Liver (tissue), 8 donors: ENCODE measurements at regions not wholly inside any gene's neighbourhood (a gene's known extent, or its start where the extent isn't known, plus 50 kb on each side); places are given as distances from the start of the nearest gene placed in this dataset.
"Not testable (repeated sequence)": the region's sequence is repeated elsewhere in the genome, so short reads cannot be mapped to it uniquely, and the experiment has no call there.

Source experiments
- DNase-seq: peaks from one replicate; pipeline ENCODE4 v3.0.0-alpha.2; 2017; ENCODE audit warnings: low spot score
- H3K27ac ChIP-seq, 2 donors: one replicate each; pipeline ENCODE4 v1.7.0; 2013; ENCODE audit warnings: inconsistent platforms in 2 of 2, low read length in 2 of 2, control low read depth in 1 of 2, low read depth in 1 of 2, mild to moderate bottlenecking in 1 of 2
- H3K27me3 ChIP-seq, 4 donors: one replicate each; pipeline versions ENCODE4 v1.6.1 to v1.7.0; 2013; ENCODE audit warnings: low read length in 3 of 4, inconsistent platforms in 1 of 4, mild to moderate bottlenecking in 1 of 4, moderate library complexity in 1 of 4; ENCODE audit not compliant: control insufficient read depth in 4 of 4, insufficient read depth in 4 of 4
- H3K36me3 ChIP-seq, 4 donors: one replicate each; pipeline versions ENCODE4 v1.6.1 to v1.7.0; 2013; ENCODE audit warnings: low read length in 3 of 4, mild to moderate bottlenecking in 3 of 4, low read depth in 1 of 4, moderate library complexity in 1 of 4; ENCODE audit not compliant: control insufficient read depth in 4 of 4, insufficient read depth in 3 of 4
- H3K4me1 ChIP-seq, 4 donors: one replicate each; pipeline versions ENCODE4 v1.6.1 to v1.7.0; 2013; ENCODE audit warnings: low read length in 3 of 4, mild to moderate bottlenecking in 3 of 4, moderate library complexity in 1 of 4; ENCODE audit not compliant: control insufficient read depth in 4 of 4, insufficient read depth in 4 of 4
- H3K4me3 ChIP-seq, 3 donors: one replicate each; pipeline versions ENCODE4 v1.6.1 to v1.7.0; 2013; ENCODE audit warnings: low read length in 3 of 3, control low read depth in 1 of 3, low read depth in 1 of 3, mild to moderate bottlenecking in 1 of 3
- H3K9ac ChIP-seq, 2 donors: one replicate each; pipeline ENCODE4 v1.7.0; 2013; ENCODE audit warnings: low read length in 2 of 2, mild to moderate bottlenecking in 2 of 2, moderate library complexity in 2 of 2, control low read depth in 1 of 2, low read depth in 1 of 2
- H3K9me3 ChIP-seq, 4 donors: one replicate each; pipeline versions ENCODE4 v1.6.1 to v1.7.0; 2013; ENCODE audit warnings: low read length in 3 of 4; ENCODE audit not compliant: control insufficient read depth in 4 of 4
- ATF3 ChIP-seq: IDR thresholded peaks from 2 replicates; pipeline ENCODE4 v1.6.1; 2016; ENCODE audit warnings: antibody characterized with exemption
- EGR1 ChIP-seq, 2 donors: IDR thresholded peaks; 2 replicates each; pipeline ENCODE4 v1.6.1; 2016 to 2018; ENCODE audit warnings: antibody characterized with exemption in 2 of 2, low read depth in 2 of 2
- FOXA1 ChIP-seq: IDR thresholded peaks from 2 replicates; pipeline ENCODE4 v1.6.1; 2016; ENCODE audit warnings: antibody characterized with exemption
- GABPA ChIP-seq, 2 donors: IDR thresholded peaks in 1 of 2; conservative IDR thresholded peaks in 1 of 2; 2 replicates each; pipeline ENCODE4 v1.6.1; 2016; ENCODE audit warnings: antibody characterized with exemption in 2 of 2, mild to moderate bottlenecking in 1 of 2, moderate library complexity in 1 of 2
- HNF4A ChIP-seq, 2 donors: conservative IDR thresholded peaks; 2 replicates each; pipeline ENCODE4 v1.6.1; 2016; ENCODE audit warnings: antibody characterized with exemption in 2 of 2, mild to moderate bottlenecking in 2 of 2
- HNF4G ChIP-seq: IDR thresholded peaks from 2 replicates; pipeline ENCODE4 v1.6.1; 2016; ENCODE audit warnings: antibody characterized with exemption
- JUND ChIP-seq, 2 donors: IDR thresholded peaks; 2 replicates each; pipeline ENCODE4 v1.6.1; 2016; ENCODE audit warnings: antibody characterized with exemption in 2 of 2
- NR2F2 ChIP-seq: IDR thresholded peaks from 2 replicates; pipeline ENCODE4 v1.6.1; 2016; ENCODE audit warnings: antibody characterized with exemption
- RAD21 ChIP-seq, 2 donors: IDR thresholded peaks; 2 replicates each; pipeline ENCODE4 v1.6.1; 2016; ENCODE audit warnings: antibody characterized with exemption in 2 of 2, mild to moderate bottlenecking in 2 of 2
- RXRA ChIP-seq, 2 donors: IDR thresholded peaks; 2 replicates each; pipeline ENCODE4 v1.6.1; 2017 to 2018; ENCODE audit warnings: antibody characterized with exemption in 2 of 2, mild to moderate bottlenecking in 1 of 2
- TAF1 ChIP-seq: conservative IDR thresholded peaks from 2 replicates; pipeline ENCODE4 v1.6.1; 2016; ENCODE audit warnings: antibody characterized with exemption, mild to moderate bottlenecking
- YY1 ChIP-seq: IDR thresholded peaks from 2 replicates; pipeline ENCODE4 v1.6.1; 2016; ENCODE audit warnings: antibody characterized with exemption, mild to moderate bottlenecking
- WGBS: extraction: QIAGEN DNeasy Blood & Tissue Kit; methylation state at CpG from one replicate; pipeline ENCODE4 v1.1.7; 2013; 5-methylcytosine and 5-hydroxymethylcytosine counted together
- TF ChIP-seq, protein P1 (sequence below): fragments of 150-350 bp; IDR thresholded peaks from 2 replicates; pipeline ENCODE4 v1.5.1; 2017; ENCODE audit warnings: improper control_type of control experiment, low read depth, low read length; ENCODE audit not compliant: missing input control
- TF ChIP-seq, protein P2 (sequence below): IDR thresholded peaks from 2 replicates; pipeline ENCODE4 v1.6.1; 2016; ENCODE audit warnings: antibody characterized with exemption
- TF ChIP-seq, protein P3 (sequence below): IDR thresholded peaks from 2 replicates; pipeline ENCODE4 v1.6.1; 2016; ENCODE audit warnings: antibody characterized with exemption
- TF ChIP-seq, protein P4 (sequence below): IDR thresholded peaks from 2 replicates; pipeline ENCODE4 v1.6.1; 2016; ENCODE audit warnings: antibody characterized with exemption, mild to moderate bottlenecking
- donor health status: healthy.
- donor health status: healthy.
- donor health status: healthy.
- donor health status: healthy.
- donor health status: healthy.

DNA sequence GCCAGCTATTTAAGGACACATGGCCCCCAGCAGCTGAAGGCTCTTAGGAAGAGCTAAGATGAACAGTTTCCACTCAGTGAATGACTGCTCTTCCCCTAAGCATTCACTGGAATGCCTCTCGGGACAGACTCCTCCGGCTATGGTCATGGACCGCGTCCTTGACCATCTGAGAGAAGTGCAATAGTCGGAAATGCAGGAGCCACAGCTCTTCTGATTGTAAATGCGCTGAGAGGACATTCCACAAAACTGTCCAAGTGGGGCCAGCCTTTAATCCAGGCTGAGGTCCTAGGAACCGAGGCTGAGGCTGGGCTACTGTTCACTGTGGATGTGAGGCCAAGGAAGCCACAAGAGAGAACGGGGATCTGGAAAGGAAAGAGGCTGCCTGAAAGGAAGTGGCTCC, 162.0 kb upstream of the TMEM72 start:
- Histone ChIP-seq H3K27ac (no peak overlapping the region), H3K9me3 (no peaks in the 10 kb centered on the region), H3K9ac (no peak overlapping the region), H3K4me1 (no peaks in the 10 kb centered on the region), H3K36me3 (no peaks in the 10 kb centered on the region), H3K4me3 (no peak overlapping the region), H3K27me3 (no peaks in the 10 kb centered on the region)
- TF ChIP-seq HNF4G (no peak), ATF3 (no peak)
- WGBS: 92% methylated on average over 8 of the region's 8 CpGs
- no peak for DNase-seq

DNA sequence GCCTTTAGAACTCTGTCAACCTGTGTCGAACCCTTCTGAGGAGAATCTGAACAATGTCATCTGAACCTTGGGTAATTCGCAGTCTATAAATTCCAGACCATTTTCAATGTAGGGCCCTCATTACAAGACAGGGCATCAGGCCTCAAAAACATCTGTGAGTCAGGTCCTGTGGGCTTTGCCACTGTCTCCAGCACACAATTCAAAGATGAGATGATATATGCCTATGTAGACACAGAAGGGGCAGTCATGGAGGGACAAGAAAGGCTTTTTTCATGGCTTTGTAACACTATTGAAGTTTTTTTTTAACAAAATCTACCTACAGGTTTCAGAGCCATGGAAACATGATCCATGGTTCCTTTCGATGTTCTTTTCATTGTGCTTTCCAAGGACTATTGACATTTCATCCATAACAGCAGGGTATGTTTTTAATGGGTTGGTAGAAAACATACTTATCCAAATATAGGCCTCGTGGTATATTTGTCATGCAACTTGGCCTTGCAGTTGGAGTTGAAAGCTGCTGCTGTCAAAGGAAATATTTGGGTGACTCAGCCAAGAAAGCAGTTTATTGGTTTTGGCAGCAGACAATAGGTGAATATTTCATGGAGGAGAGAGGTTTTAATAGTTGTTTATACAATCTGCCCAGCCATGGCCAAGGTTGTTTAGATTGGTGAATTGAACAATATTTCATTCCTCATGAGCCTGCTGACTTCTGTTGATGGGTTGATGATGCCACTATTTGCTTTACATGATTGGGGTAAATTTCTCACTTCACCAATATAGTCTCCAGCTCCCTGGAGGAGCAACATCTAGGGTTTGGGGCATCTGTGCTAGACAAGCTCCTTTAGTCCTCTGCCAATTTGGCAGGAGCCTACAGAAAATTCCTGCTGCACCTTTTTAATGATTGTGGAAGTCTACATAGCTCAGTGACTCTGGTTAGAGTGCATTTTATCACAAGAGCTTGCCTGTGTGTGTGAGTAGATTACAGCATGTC, 158.4 kb upstream of the TMEM72 start:
- no peaks in the 10 kb centered on the region for H3K4me1 ChIP-seq
- H3K4me3 ChIP-seq: no peak overlapping the region
- no peak overlapping the region for H3K9ac ChIP-seq
- H3K27ac ChIP-seq: no peak overlapping the region
- no peak for DNase-seq
- no peaks in the 10 kb centered on the region for H3K9me3 ChIP-seq
- H3K36me3 ChIP-seq: no peaks in the 10 kb centered on the region
- 61% methylated on average over 4 of the region's 4 CpGs for WGBS
- no peak for TF ChIP-seq HNF4A (conservative IDR thresholded peaks at IDR 0.05)
- TF ChIP-seq JUND (IDR thresholded peaks at IDR 0.05): no peak
- TF ChIP-seq, protein P1, sequence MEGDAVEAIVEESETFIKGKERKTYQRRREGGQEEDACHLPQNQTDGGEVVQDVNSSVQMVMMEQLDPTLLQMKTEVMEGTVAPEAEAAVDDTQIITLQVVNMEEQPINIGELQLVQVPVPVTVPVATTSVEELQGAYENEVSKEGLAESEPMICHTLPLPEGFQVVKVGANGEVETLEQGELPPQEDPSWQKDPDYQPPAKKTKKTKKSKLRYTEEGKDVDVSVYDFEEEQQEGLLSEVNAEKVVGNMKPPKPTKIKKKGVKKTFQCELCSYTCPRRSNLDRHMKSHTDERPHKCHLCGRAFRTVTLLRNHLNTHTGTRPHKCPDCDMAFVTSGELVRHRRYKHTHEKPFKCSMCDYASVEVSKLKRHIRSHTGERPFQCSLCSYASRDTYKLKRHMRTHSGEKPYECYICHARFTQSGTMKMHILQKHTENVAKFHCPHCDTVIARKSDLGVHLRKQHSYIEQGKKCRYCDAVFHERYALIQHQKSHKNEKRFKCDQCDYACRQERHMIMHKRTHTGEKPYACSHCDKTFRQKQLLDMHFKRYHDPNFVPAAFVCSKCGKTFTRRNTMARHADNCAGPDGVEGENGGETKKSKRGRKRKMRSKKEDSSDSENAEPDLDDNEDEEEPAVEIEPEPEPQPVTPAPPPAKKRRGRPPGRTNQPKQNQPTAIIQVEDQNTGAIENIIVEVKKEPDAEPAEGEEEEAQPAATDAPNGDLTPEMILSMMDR: no peak
- TF ChIP-seq TAF1: no peak
- TF ChIP-seq GABPA (IDR thresholded peaks at IDR 0.05 in 1 of 2, conservative IDR thresholded peaks at IDR 0.05 in 1 of 2): no peak
- TF ChIP-seq EGR1 (IDR thresholded peaks at IDR 0.05; ENCODE audit: low read depth in 2 of 2): no peak
- TF ChIP-seq YY1: no peak
- TF ChIP-seq RXRA (IDR thresholded peaks at IDR 0.05): no peak
- TF ChIP-seq, protein P2, sequence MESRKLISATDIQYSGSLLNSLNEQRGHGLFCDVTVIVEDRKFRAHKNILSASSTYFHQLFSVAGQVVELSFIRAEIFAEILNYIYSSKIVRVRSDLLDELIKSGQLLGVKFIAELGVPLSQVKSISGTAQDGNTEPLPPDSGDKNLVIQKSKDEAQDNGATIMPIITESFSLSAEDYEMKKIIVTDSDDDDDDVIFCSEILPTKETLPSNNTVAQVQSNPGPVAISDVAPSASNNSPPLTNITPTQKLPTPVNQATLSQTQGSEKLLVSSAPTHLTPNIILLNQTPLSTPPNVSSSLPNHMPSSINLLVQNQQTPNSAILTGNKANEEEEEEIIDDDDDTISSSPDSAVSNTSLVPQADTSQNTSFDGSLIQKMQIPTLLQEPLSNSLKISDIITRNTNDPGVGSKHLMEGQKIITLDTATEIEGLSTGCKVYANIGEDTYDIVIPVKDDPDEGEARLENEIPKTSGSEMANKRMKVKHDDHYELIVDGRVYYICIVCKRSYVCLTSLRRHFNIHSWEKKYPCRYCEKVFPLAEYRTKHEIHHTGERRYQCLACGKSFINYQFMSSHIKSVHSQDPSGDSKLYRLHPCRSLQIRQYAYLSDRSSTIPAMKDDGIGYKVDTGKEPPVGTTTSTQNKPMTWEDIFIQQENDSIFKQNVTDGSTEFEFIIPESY: no peak
- no peak for TF ChIP-seq NR2F2
- TF ChIP-seq, protein P3, sequence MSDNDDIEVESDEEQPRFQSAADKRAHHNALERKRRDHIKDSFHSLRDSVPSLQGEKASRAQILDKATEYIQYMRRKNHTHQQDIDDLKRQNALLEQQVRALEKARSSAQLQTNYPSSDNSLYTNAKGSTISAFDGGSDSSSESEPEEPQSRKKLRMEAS: no peak
- no peak for TF ChIP-seq FOXA1
- TF ChIP-seq RAD21 (IDR thresholded peaks at IDR 0.05): no peak
- TF ChIP-seq ATF3: no peak
- TF ChIP-seq, protein P4, sequence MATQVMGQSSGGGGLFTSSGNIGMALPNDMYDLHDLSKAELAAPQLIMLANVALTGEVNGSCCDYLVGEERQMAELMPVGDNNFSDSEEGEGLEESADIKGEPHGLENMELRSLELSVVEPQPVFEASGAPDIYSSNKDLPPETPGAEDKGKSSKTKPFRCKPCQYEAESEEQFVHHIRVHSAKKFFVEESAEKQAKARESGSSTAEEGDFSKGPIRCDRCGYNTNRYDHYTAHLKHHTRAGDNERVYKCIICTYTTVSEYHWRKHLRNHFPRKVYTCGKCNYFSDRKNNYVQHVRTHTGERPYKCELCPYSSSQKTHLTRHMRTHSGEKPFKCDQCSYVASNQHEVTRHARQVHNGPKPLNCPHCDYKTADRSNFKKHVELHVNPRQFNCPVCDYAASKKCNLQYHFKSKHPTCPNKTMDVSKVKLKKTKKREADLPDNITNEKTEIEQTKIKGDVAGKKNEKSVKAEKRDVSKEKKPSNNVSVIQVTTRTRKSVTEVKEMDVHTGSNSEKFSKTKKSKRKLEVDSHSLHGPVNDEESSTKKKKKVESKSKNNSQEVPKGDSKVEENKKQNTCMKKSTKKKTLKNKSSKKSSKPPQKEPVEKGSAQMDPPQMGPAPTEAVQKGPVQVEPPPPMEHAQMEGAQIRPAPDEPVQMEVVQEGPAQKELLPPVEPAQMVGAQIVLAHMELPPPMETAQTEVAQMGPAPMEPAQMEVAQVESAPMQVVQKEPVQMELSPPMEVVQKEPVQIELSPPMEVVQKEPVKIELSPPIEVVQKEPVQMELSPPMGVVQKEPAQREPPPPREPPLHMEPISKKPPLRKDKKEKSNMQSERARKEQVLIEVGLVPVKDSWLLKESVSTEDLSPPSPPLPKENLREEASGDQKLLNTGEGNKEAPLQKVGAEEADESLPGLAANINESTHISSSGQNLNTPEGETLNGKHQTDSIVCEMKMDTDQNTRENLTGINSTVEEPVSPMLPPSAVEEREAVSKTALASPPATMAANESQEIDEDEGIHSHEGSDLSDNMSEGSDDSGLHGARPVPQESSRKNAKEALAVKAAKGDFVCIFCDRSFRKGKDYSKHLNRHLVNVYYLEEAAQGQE: no peak
- no peaks in the 10 kb centered on the region for H3K27me3 ChIP-seq

DNA sequence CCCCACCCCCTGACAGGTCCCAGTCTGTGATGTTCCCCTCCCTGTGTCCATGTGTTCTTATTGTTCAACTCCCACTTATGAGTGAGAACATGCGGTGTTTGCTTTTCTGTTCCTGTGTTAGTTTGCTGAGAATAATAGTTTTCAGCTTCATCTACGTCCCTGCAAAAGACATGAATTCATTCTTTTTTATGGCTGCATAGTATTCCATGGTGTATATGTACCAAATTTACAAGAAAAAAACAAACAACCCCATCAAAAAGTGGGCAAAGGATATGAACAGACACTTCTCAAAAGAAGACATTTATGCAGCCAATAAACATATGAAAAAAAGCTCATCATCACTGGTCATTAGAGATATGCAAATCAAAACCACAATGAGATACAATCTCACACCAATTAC, 156.8 kb upstream of the TMEM72 start:
- H3K4me1 ChIP-seq, H3K27ac ChIP-seq: not testable (repeated sequence)
- 80% methylated on average over 2 of the region's 2 CpGs for WGBS

More for the DNA sequence above, 156.8 kb upstream of the TMEM72 start:
- H3K9ac ChIP-seq, H3K27me3 ChIP-seq, H3K9me3 ChIP-seq, DNase-seq, H3K4me3 ChIP-seq, H3K36me3 ChIP-seq: not testable (repeated sequence)
